Ecto neural progenitor cell (in vitro differentiated cells): ENCODE measurements at regions not wholly inside any gene's neighbourhood (a gene's known extent, or its start where the extent isn't known, plus 50 kb on each side); places are given as distances from the start of the nearest gene placed in this dataset.
"Not testable (repeated sequence)": the region's sequence is repeated elsewhere in the genome, so short reads cannot be mapped to it uniquely, and the experiment has no call there.

Experiments used
- DNase-seq: peaks from one replicate; pipeline ENCODE4 v3.0.0-alpha.2; 2018; ENCODE audit warnings: low spot score

DNA sequence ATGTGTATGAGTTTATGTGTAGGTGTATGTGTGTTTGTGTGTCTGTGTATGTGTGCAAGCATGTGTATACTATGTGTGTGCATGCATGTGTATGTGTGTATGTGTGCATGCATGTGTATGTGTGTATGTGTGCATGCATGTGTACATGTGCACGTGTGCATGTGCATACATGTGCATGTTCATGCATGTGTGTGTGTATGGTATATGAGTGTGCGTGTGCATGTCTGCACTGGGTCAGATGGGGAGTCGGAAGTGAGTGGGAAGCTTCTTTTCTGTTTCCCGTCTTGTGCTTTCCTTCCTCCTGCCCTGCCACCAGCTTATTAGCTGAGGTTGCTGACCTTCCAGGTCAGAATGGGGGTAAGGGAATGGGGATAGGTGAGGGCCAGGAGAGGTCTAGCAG, 174.7 kb downstream of the MAP2K4 start:
- no peak for DNase-seq

GRCh38 chr17:12201294-12201880, 180.7 kb downstream of the MAP2K4 start:
- DNase-seq: no peak

DNA sequence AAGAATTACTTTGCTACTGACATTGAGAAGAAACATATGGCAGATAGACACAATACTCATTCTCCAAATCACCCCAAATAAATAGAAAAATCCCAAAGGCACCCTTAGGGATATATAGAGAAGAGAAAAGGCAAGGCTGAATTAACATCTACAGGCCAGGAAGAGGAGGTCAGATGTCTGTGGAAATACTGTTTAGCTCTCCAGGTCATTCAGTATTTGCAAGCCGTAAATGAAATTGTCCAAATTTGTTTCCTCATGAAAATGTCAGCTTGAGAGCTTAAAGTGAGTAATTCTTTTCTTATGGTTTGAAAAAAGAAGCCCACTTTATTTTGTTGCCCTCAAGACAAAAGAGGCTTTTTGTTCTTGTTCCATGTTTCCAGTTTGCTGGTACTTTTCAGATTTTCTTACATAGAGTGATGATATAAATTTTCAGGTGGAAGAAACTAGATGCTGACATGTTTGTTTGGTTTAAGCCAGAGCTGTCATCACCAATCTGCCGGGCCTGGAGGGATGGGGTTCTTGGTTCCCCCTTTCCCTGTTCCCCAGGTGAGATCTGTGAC, 189.0 kb downstream of the MAP2K4 start:
- DNase-seq: no peak

GRCh38 chr17:12220714-12221439, 200.2 kb downstream of the MAP2K4 start:
- DNase-seq: not testable (repeated sequence)

DNA sequence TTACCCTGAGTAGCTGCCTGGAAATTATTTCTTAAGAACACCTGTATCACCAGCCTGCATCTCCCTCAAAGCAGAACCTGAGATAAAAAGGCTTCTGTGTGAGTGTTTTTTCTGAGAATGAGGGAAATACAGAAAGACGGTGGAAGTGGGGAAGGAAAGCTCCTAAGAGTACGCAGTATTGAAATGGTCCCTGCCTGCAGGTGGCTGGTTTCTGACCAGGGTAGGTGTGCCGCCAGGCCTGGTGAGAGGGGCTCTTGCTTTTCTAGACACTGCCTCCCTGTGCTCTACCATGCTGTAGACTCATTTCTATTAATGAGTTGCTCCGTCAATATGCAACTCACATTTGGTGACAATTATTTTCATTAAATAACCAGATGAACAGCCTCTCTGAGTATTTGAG, 201.7 kb downstream of the MAP2K4 start:
- DNase-seq: no peak

GRCh38 chr17:12227547-12227946, 206.9 kb downstream of the MAP2K4 start:
- no peak for DNase-seq

DNA sequence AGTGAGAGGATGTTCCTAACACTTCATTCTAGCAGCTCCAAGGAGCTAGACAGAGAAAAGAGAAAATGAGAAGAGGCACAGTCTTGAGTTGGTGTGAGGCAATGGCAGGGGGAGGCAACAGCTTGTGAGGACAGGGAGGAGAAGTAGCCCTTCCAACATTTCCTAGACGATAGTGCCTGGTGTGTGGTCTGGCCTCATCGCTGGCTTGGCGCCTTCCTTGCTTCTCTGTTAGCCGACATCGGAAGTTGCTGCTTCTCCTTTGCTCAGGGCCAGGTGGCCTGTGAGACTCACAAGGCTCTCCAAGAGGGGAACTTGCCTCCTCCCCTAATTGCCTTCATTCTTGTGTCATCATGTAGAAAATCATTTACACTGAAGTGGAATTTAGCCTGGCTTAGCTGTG, 208.7 kb downstream of the MAP2K4 start:
- no peak for DNase-seq

- no peak for DNase-seq
Measured at GRCh38 chr17:12230481-12231354, 210.0 kb downstream of the MAP2K4 start.

GRCh38 chr17:12231355-12231682, 210.6 kb downstream of the MAP2K4 start:
- DNase-seq: no peak

- DNase-seq: not testable (repeated sequence)
Measured at GRCh38 chr17:12239021-12239420, 218.3 kb downstream of the MAP2K4 start.

- no peak for DNase-seq
Measured at GRCh38 chr17:12242345-12242954, 221.8 kb downstream of the MAP2K4 start.

DNA sequence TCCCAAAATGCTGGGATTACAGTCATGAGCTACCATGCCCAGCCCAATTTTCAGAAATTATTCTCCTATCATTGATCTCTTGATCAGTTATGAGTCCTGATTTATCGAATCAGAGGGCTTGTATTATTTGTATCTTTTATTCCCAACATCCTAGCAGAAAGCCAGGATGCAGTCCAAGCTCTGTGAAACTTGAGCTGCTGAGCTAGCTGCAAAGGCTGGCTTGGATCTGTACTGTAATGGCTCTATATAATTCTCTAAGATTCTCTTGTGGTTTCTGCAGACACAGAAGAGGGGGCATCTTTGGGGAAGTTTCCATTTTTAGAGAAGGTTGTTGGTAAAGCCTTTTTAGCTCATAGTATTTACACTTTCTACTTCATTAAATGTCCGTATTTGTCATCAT, 227.1 kb downstream of the MAP2K4 start:
- DNase-seq: no peak

- no peak for DNase-seq
Measured at GRCh38 chr17:12250973-12251372, 230.3 kb downstream of the MAP2K4 start.

- DNase-seq: no peak
Measured at GRCh38 chr17:12252462-12252861, 231.8 kb downstream of the MAP2K4 start.

GRCh38 chr17:12254460-12254859, 233.8 kb downstream of the MAP2K4 start:
- no peak for DNase-seq

DNA sequence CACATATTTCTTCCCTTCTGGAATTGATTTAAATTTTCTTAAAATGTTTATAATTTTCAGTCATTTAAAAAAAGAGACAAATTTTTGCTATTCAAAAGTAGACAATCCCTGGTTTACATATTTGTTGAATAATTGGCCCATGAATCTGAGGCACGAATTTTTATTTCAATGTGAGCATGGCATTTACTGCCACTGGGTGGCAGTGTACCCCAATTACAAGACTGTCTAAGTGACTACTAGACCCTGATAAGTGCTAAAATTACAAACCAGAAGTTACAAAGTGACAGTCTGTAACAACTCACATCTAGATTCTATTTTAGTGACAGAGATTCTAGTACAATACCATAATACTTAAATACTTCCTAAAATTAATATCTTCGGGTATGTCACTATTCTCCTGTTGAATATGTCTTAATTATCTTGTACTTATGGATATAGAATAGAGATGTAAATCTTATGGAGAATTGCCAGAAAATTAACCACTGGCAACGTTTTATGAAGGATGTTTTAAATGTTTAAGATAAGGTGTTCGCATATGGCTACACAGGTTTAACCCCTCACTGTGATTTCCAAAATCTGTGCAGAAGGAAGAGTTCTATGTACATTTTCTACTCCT, 235.8 kb downstream of the MAP2K4 start:
- no peak for DNase-seq

GRCh38 chr17:12257176-12257575, 236.5 kb downstream of the MAP2K4 start:
- no peak for DNase-seq

GRCh38 chr17:12261354-12261753, 240.7 kb downstream of the MAP2K4 start:
- DNase-seq: no peak

DNA sequence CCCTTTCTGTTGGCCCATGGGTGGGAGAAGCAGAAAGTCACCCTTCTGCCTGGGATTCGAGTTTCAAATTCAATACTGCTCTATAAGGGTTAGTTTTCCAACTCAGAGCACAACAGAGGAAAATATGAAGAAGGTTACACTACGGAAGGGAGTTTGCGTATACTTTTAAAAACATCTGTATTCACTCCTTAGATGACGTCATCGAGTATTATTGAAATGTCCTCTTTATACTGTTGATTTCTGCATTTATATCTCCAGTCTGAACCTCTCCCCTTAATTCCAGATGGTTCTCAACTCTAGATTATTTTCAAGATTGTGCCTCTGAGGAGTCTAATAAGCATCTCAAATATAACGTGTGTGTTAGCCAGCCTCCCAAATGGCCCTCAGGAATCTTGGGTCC, 249.1 kb downstream of the MAP2K4 start:
- no peak for DNase-seq

GRCh38 chr17:12277827-12278226, 257.1 kb downstream of the MAP2K4 start:
- no peak for DNase-seq

DNA sequence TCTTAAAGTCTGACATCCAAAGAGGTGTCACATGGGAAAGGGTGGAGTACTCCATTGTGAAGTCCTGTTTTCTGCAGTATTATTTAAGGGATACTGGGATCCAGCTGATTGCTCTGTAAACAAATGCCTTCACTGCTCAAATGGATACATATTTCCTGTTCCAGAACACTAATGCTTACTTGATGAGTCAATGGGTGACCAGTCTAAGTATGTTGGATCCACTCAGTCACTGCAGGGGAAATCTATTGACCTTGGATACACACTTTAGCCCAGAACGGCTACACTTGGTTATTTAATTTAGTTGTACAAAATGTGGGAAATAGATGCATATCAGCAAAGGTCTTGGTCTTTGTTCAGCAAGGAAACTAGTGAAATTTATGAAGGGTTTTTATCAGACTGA, 261.4 kb downstream of the MAP2K4 start:
- DNase-seq: no peak

DNA sequence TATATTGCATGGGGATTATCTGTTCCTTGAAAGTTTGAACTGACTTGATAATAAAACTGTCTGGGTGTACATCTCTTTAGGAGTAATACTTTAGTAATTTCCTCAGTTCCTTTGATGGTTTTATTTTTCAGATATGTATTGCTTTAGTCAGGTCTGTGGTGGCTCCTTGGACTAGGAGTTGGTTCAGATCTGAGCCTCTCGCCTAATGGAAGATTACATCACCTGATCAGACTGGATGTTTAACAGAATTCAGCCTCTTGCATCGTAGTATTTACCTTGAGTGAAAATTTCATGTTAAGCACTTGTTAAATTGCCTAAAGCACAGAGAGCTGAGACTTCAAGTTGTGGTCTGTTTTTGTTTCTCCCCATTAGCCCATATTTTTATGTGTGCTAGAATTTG, 267.3 kb downstream of the MAP2K4 start:
- no peak for DNase-seq
